Upper lobe of right lung (tissue), 1 donor: ENCODE measurements at regions not wholly inside any gene's neighbourhood (a gene's known extent, or its start where the extent isn't known, plus 50 kb on each side); places are given as distances from the start of the nearest gene placed in this dataset.

Experiments used
- ATAC-seq: fragments of 200-7000 bp; cut with Tn5 transposase; one replicate; pipeline ENCODE4 v1.9.1; 2020; ENCODE audit warnings: mild to moderate bottlenecking, moderate library complexity
- DNase-seq: peaks from one replicate; pipeline ENCODE4 v3.0.0-alpha.2; 2020
- H3K27ac ChIP-seq: fragments of 200-600 bp; one replicate; pipeline ENCODE4 v1.8.0; 2022
- H3K27me3 ChIP-seq: fragments of 200-600 bp; one replicate; pipeline ENCODE4 v1.8.0; 2022; ENCODE audit warnings: mild to moderate bottlenecking
- H3K36me3 ChIP-seq: fragments of 200-600 bp; one replicate; pipeline ENCODE4 v1.8.0; 2022
- H3K4me1 ChIP-seq: fragments of 200-600 bp; one replicate; pipeline ENCODE4 v1.8.0; 2022
- H3K4me3 ChIP-seq: fragments of 200-600 bp; one replicate; pipeline ENCODE4 v1.8.0; 2022; ENCODE audit warnings: mild to moderate bottlenecking
- H3K9me3 ChIP-seq: fragments of 200-600 bp; one replicate; pipeline ENCODE4 v1.8.0; 2022
- CTCF ChIP-seq: fragments of 200-600 bp; IDR thresholded peaks from one replicate; pipeline ENCODE4 v1.8.0; 2022; ENCODE audit warnings: antibody characterized with exemption
- intact Hi-C: fragments of 100-400 bp; cut with DNase I; formaldehyde crosslinking; loops from one replicate; pipeline ENCODE4 v1.11.0; 2022
- donor health status: DM: no; HTN: yes; CAD: no; lungs with severe emphysema.

GRCh38 chr2:226426292-226426736 is 373.3 kb downstream of the IRS1 start:
- Histone ChIP-seq H3K4me3 (no peak overlapping the region), H3K9me3 (no peaks in the 10 kb centered on the region), H3K36me3 (no peaks in the 10 kb centered on the region), H3K27ac (no peak overlapping the region), H3K27me3 (no peaks in the 10 kb centered on the region), H3K4me1 (no peaks in the 10 kb centered on the region)
- ATAC-seq, result no peak
- TF ChIP-seq CTCF, result no peak
- intact Hi-C loops, result no loop called here
- no peak for DNase-seq

- TF ChIP-seq CTCF, result no peak
- Histone ChIP-seq H3K27me3 (no peaks in the 10 kb centered on the region), H3K36me3 (no peaks in the 10 kb centered on the region), H3K4me3 (no peak overlapping the region), H3K9me3 (no peaks in the 10 kb centered on the region), H3K27ac (no peak overlapping the region), H3K4me1 (no peaks in the 10 kb centered on the region)
- DNase-seq (no peak), ATAC-seq (no peak)
- intact Hi-C loops, result no loop called here
Observed at GRCh38 chr2:226424971-226425370, 374.6 kb downstream of the IRS1 start.

GRCh38 chr2:226423498-226423960 is 376.1 kb downstream of the IRS1 start:
- H3K4me1 ChIP-seq, result no peaks in the 10 kb centered on the region
- H3K4me3 ChIP-seq, result no peak overlapping the region
- no peak for TF ChIP-seq CTCF
- H3K9me3 ChIP-seq, result no peaks in the 10 kb centered on the region
- intact Hi-C loops, result no loop called here
- H3K27me3 ChIP-seq, result no peaks in the 10 kb centered on the region
- no peak for DNase-seq
- H3K36me3 ChIP-seq, result no peaks in the 10 kb centered on the region
- no peak overlapping the region for H3K27ac ChIP-seq
- peak; percentile 82 for ATAC-seq

- DNase-seq (no peak), ATAC-seq (no peak)
- Histone ChIP-seq H3K27ac (no peak overlapping the region), H3K27me3 (no peaks in the 10 kb centered on the region), H3K36me3 (no peaks in the 10 kb centered on the region), H3K4me3 (no peak overlapping the region), H3K9me3 (no peaks in the 10 kb centered on the region), H3K4me1 (no peaks in the 10 kb centered on the region)
- TF ChIP-seq CTCF, result no peak
- intact Hi-C loops, result no loop called here
Observed at GRCh38 chr2:226420646-226421045, 379.0 kb downstream of the IRS1 start.

GRCh38 chr2:226418521-226418920 is 381.1 kb downstream of the IRS1 start:
- Histone ChIP-seq H3K27me3 (no peaks in the 10 kb centered on the region), H3K4me1 (no peaks in the 10 kb centered on the region), H3K27ac (no peak overlapping the region), H3K36me3 (no peaks in the 10 kb centered on the region), H3K4me3 (no peak overlapping the region), H3K9me3 (no peaks in the 10 kb centered on the region)
- no peak for TF ChIP-seq CTCF
- intact Hi-C loops, result no loop called here
- no peak for DNase-seq
- no peak for ATAC-seq

GRCh38 chr2:226414335-226414734 is 385.3 kb downstream of the IRS1 start:
- no peak for ATAC-seq
- Histone ChIP-seq H3K9me3 (no peaks in the 10 kb centered on the region), H3K27ac (no peak overlapping the region), H3K4me1 (no peaks in the 10 kb centered on the region), H3K27me3 (no peaks in the 10 kb centered on the region), H3K36me3 (no peaks in the 10 kb centered on the region), H3K4me3 (no peak overlapping the region)
- intact Hi-C loops, result no loop called here
- TF ChIP-seq CTCF, result no peak
- DNase-seq, result no peak
